H1 (cell line): ENCODE measurements at regions not wholly inside any gene's neighbourhood (a gene's known extent, or its start where the extent isn't known, plus 50 kb on each side); places are given as distances from the start of the nearest gene placed in this dataset.

Experiments
- CTCF ChIA-PET: fragments of 300-600 bp; sonication (Branson Sonifier 250); formaldehyde crosslinking; loops from one replicate; lab custom pipeline; 2021; ENCODE audit not compliant: partially characterized antibody; lab: Charles Lee
- POLR2A ChIA-PET: fragments of 300-600 bp; sonication (Branson Sonifier 250); formaldehyde crosslinking; loops from one replicate; lab custom pipeline; 2021; ENCODE audit warnings: inconsistent platforms; ENCODE audit not compliant: partially characterized antibody; lab: Charles Lee
- DNase-seq, 2 experiments: peaks; one replicate each; pipeline versions ENCODE4 v3.0.0 to v3.0.0-alpha.2; 2010 to 2022; ENCODE audit warnings: low spot score in 2 of 2, low read depth in 1 of 2, mixed read lengths in 1 of 2
- FAIRE-seq: peaks from 2 replicates; lab custom pipeline; 2011; peaks lifted over from hg19 to GRCh38; lab: Jason Lieb, UNC
- H2AFZ ChIP-seq: 2 replicates; pipeline ENCODE4 v1.8.1; 2012; ENCODE audit warnings: low read length, inconsistent platforms
- H2AK5ac ChIP-seq: 2 replicates; pipeline ENCODE4 v1.6.1; 2013; ENCODE audit warnings: low read depth, low read length
- H2BK120ac ChIP-seq: replicated peaks from 2 replicates; pipeline ENCODE3; 2013; ENCODE audit warnings: low read depth, low read length, inconsistent platforms
- H2BK12ac ChIP-seq: 2 replicates; pipeline ENCODE4 v1.6.1; 2013; ENCODE audit warnings: low read depth, low read length
- H2BK15ac ChIP-seq: 2 replicates; pipeline ENCODE4 v1.6.1; 2013; ENCODE audit warnings: low read length
- H2BK20ac ChIP-seq: 2 replicates; pipeline ENCODE4 v1.6.1; 2013; ENCODE audit warnings: low read length
- H2BK5ac ChIP-seq: 2 replicates; pipeline ENCODE4 v1.6.1; 2013; ENCODE audit warnings: low read depth, low read length
- H3K14ac ChIP-seq: 2 replicates; pipeline ENCODE4 v1.6.1; 2013; ENCODE audit warnings: inconsistent platforms; ENCODE audit not compliant: insufficient read length
- H3K18ac ChIP-seq: 2 replicates; pipeline ENCODE4 v1.6.1; 2013; ENCODE audit warnings: low read length; ENCODE audit errors: extremely low read depth
- H3K23ac ChIP-seq: 2 replicates; pipeline ENCODE4 v1.6.1; 2013; ENCODE audit warnings: inconsistent platforms; ENCODE audit not compliant: insufficient read length
- H3K23me2 ChIP-seq: 2 replicates; pipeline ENCODE4 v1.6.1; 2013; ENCODE audit warnings: low read depth, low read length
- H3K27ac ChIP-seq: 2 replicates; pipeline ENCODE4 v1.6.1; 2011; ENCODE audit warnings: low read depth, low read length, inconsistent platforms
- H3K27me3 ChIP-seq, 4 experiments: replicated peaks in 1 of 4; 1 replicate in 1 of 4; 2 replicates in 3 of 4; pipeline versions ENCODE4 v1.6.1 to v1.8.1; 2011 to 2013; ENCODE audit warnings: low read length in 3 of 4, mild to moderate bottlenecking in 3 of 4, inconsistent platforms in 2 of 4, mixed read lengths in 2 of 4, moderate library complexity in 1 of 4; ENCODE audit not compliant: control insufficient read depth in 3 of 4, insufficient read depth in 3 of 4; ENCODE audit errors: extremely low read depth in 1 of 4
- H3K36me3 ChIP-seq, 4 experiments: 2 replicates each; pipeline versions ENCODE4 v1.6.1 to v1.8.1; 2011 to 2013; ENCODE audit warnings: mild to moderate bottlenecking in 4 of 4, low read length in 3 of 4, moderate library complexity in 2 of 4, control low read depth in 1 of 4, inconsistent platforms in 1 of 4; ENCODE audit not compliant: insufficient read depth in 4 of 4, control insufficient read depth in 2 of 4
- H3K4ac ChIP-seq: replicated peaks from 2 replicates; pipeline ENCODE3; 2013; ENCODE audit warnings: low read length, low read depth, mixed read lengths, inconsistent platforms; ENCODE audit not compliant: insufficient read length
- H3K4me1 ChIP-seq, 4 experiments: replicated peaks in 1 of 4; 1 replicate in 1 of 4; 2 replicates in 3 of 4; pipeline versions ENCODE4 v1.6.1 to v1.8.1; 2011 to 2013; ENCODE audit warnings: low read length in 3 of 4, inconsistent platforms in 2 of 4, mixed read lengths in 1 of 4; ENCODE audit not compliant: insufficient read depth in 4 of 4, control insufficient read depth in 3 of 4
- H3K4me2 ChIP-seq, 2 experiments: 2 replicates each; pipeline versions ENCODE4 v1.6.1 to v1.8.1; 2011 to 2013; ENCODE audit warnings: low read depth in 2 of 2, low read length in 2 of 2, control low read depth in 1 of 2, inconsistent platforms in 1 of 2, mild to moderate bottlenecking in 1 of 2; ENCODE audit not compliant: insufficient read depth in 1 of 2
- H3K4me3 ChIP-seq, 4 experiments: fragments of 200-600, 300-600 bp in 1 of 4; sonication (generic), shearing (Covaris generic), sonication (Bioruptor Twin) in 1 of 4; 2 replicates each; pipeline versions ENCODE4 v1.5.1 to v1.8.1; 2011 to 2016; ENCODE audit warnings: low read length in 4 of 4, low read depth in 3 of 4, control low read depth in 2 of 4, inconsistent platforms in 2 of 4, mild to moderate bottlenecking in 2 of 4, mixed read lengths in 1 of 4, moderate library complexity in 1 of 4; ENCODE audit not compliant: insufficient read depth in 2 of 4; ENCODE audit errors: extremely low read depth in 1 of 4
- H3K56ac ChIP-seq: replicated peaks from 2 replicates; pipeline ENCODE3; 2013; ENCODE audit warnings: low read depth, mild to moderate bottlenecking, mixed read lengths, low read length, inconsistent platforms; ENCODE audit not compliant: insufficient read length
- H3K79me1 ChIP-seq: 2 replicates; pipeline ENCODE4 v1.6.1; 2013; ENCODE audit warnings: low read depth, low read length, control low read depth
- H3K79me2 ChIP-seq, 2 experiments: 2 replicates each; pipeline versions ENCODE4 v1.6.1 to v1.8.1; 2012 to 2013; ENCODE audit warnings: low read length in 2 of 2, mild to moderate bottlenecking in 2 of 2, inconsistent platforms in 1 of 2; ENCODE audit not compliant: insufficient read depth in 2 of 2, control insufficient read depth in 1 of 2
- H3K9ac ChIP-seq, 4 experiments: replicated peaks in 1 of 4; 1 replicate in 1 of 4; 2 replicates in 3 of 4; pipeline versions ENCODE4 v1.6.1 to v1.8.1; 2011 to 2013; ENCODE audit warnings: low read depth in 3 of 4, low read length in 3 of 4, control low read depth in 2 of 4, mild to moderate bottlenecking in 2 of 4, moderate library complexity in 2 of 4, inconsistent platforms in 1 of 4; ENCODE audit errors: extremely low read depth in 1 of 4
- H3K9me3 ChIP-seq, 2 experiments: 2 replicates each; pipeline versions ENCODE4 v1.6.1 to v1.8.1; 2012 to 2013; ENCODE audit warnings: mild to moderate bottlenecking in 2 of 2, moderate library complexity in 2 of 2, control low read depth in 1 of 2, inconsistent platforms in 1 of 2, low read depth in 1 of 2, low read length in 1 of 2, mixed read lengths in 1 of 2; ENCODE audit not compliant: insufficient read depth in 2 of 2
- H4K20me1 ChIP-seq, 2 experiments: replicated peaks in 1 of 2; 2 replicates each; pipeline versions ENCODE3 to v1.8.1; 2011 to 2013; ENCODE audit warnings: inconsistent platforms in 2 of 2, low read length in 2 of 2, mild to moderate bottlenecking in 1 of 2; ENCODE audit not compliant: insufficient read depth in 2 of 2, control insufficient read depth in 1 of 2
- H4K5ac ChIP-seq: 2 replicates; pipeline ENCODE4 v1.6.1; 2013; ENCODE audit warnings: low read length, low read depth, mixed read lengths, inconsistent platforms; ENCODE audit not compliant: insufficient read length
- H4K8ac ChIP-seq: 2 replicates; pipeline ENCODE4 v1.8.0; 2013; ENCODE audit warnings: mild to moderate bottlenecking, moderate library complexity, low read length, inconsistent platforms; ENCODE audit not compliant: insufficient read depth; ENCODE audit errors: extremely low read depth
- H4K91ac ChIP-seq: replicated peaks from 2 replicates; pipeline ENCODE3; 2013; ENCODE audit warnings: low read length, mixed read lengths, inconsistent platforms; ENCODE audit not compliant: insufficient read length
- ASH2L ChIP-seq: fragments of 200-600, 300-600 bp; sonication (generic); IDR thresholded peaks from one replicate; pipeline ENCODE4 v1.7.1; 2017; ENCODE audit warnings: low read length
- BCL11A ChIP-seq, 2 experiments: IDR thresholded peaks; one replicate each; pipeline ENCODE4 v1.6.1; 2011; ENCODE audit warnings: low read depth in 2 of 2, low read length in 2 of 2, mild to moderate bottlenecking in 2 of 2
- CBX8 ChIP-seq: fragments of 300-800, 300-1000 bp; sonication (generic); IDR thresholded peaks from 2 replicates; pipeline ENCODE4 v1.7.1; 2016; ENCODE audit warnings: low read depth, low read length, borderline replicate concordance
- HDAC2 ChIP-seq, 2 experiments: fragments of 300-600 bp in 1 of 2; sonication (generic) in 1 of 2; IDR thresholded peaks; 2 replicates each; pipeline ENCODE4 v1.6.1; 2011 to 2012; ENCODE audit warnings: low read depth in 2 of 2, low read length in 2 of 2, mild to moderate bottlenecking in 2 of 2, moderate library complexity in 2 of 2, borderline replicate concordance in 1 of 2, inconsistent platforms in 1 of 2
- MAFK ChIP-seq: IDR thresholded peaks from 2 replicates; pipeline ENCODE4 v1.6.1; 2012; ENCODE audit warnings: low read depth, mild to moderate bottlenecking, improper control_type of control experiment, low read length
- MAX ChIP-seq: IDR thresholded peaks from 2 replicates; pipeline ENCODE4 v1.6.1; 2012; ENCODE audit warnings: inconsistent platforms
- YY1 ChIP-seq: IDR thresholded peaks from 2 replicates; pipeline ENCODE4 v1.6.1; 2011; ENCODE audit warnings: low read depth, mild to moderate bottlenecking, low read length
- WGBS, 2 experiments: shearing (Covaris generic) in 1 of 2; methylation state at CpG; one replicate each; pipeline versions ENCODE4 v1.1.6 to v1.1.7; 2013 to 2015; ENCODE audit warnings: low lambda C conversion rate in 2 of 2, mixed read lengths in 2 of 2, inconsistent platforms in 1 of 2, low coverage in 1 of 2, missing lambda C conversion rate in 1 of 2; ENCODE audit not compliant: insufficient replicate concordance in 2 of 2, insufficient coverage in 1 of 2, insufficient read length in 1 of 2; ENCODE audit errors: extremely low coverage in 1 of 2, missing lambda C conversion rate in 1 of 2; 5-methylcytosine and 5-hydroxymethylcytosine counted together
- TF ChIP-seq, protein P1 (sequence below): IDR thresholded peaks from 2 replicates; pipeline ENCODE4 v1.6.1; 2011; ENCODE audit warnings: low read length, improper control_type of control experiment

GRCh38 chr17:63364387-63364786 is 81.7 kb downstream of the CYB561 start:
- no peak overlapping the region for H2BK20ac ChIP-seq
- no peaks in the 10 kb centered on the region for H3K36me3 ChIP-seq
- H4K20me1 ChIP-seq = no peaks in the 10 kb centered on the region
- DNase-seq (no peak), FAIRE-seq (no peak)
- no peaks in the 10 kb centered on the region for H3K27me3 ChIP-seq
- no peak overlapping the region for H3K14ac ChIP-seq
- H3K23ac ChIP-seq = no peak overlapping the region
- no peak overlapping the region for H3K27ac ChIP-seq
- CTCF ChIA-PET = interaction anchor here (1.2 kb wide), 1 partner anchor 61 kb away, joined by 3 read pairs; no protein-coding TSS in a partner anchor
- H3K23me2 ChIP-seq = no peaks in the 10 kb centered on the region
- no peak overlapping the region for H2AFZ ChIP-seq
- H2BK15ac ChIP-seq = no peak overlapping the region
- no peak overlapping the region for H3K56ac ChIP-seq
- no peak overlapping the region for H3K9ac ChIP-seq
- H3K18ac ChIP-seq = no peak overlapping the region
- H2BK12ac ChIP-seq = no peak overlapping the region
- no peaks in the 10 kb centered on the region for H3K9me3 ChIP-seq
- H3K4me1 ChIP-seq = no peaks in the 10 kb centered on the region
- H4K8ac ChIP-seq = no peak overlapping the region
- H3K4me3 ChIP-seq = no peak overlapping the region
- H3K4me2 ChIP-seq = no peak overlapping the region
- POLR2A ChIA-PET = interaction anchor here (0.7 kb wide), 1 partner anchor 33 kb away, joined by 3 read pairs; no protein-coding TSS in a partner anchor
- TF ChIP-seq BCL11A (IDR thresholded peaks at IDR 0.05; ENCODE audit: low read depth in 2 of 2, low read length in 2 of 2) (no peak), MAFK (no peak), ASH2L (no peak), HDAC2 (IDR thresholded peaks at IDR 0.05; ENCODE audit: borderline replicate concordance in 1 of 2, low read depth in 2 of 2, low read length in 2 of 2) (no peak), MAX (no peak), CBX8 (no peak), YY1 (no peak)
- TF ChIP-seq, protein P1, sequence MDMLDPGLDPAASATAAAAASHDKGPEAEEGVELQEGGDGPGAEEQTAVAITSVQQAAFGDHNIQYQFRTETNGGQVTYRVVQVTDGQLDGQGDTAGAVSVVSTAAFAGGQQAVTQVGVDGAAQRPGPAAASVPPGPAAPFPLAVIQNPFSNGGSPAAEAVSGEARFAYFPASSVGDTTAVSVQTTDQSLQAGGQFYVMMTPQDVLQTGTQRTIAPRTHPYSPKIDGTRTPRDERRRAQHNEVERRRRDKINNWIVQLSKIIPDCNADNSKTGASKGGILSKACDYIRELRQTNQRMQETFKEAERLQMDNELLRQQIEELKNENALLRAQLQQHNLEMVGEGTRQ = no peak
- 96% methylated on average over 2 of the region's 2 CpGs; no CpG with 5 or more reads in 1 of the 2 experiments for WGBS, 2 experiments
- no peaks in the 10 kb centered on the region for H3K79me1 ChIP-seq
- no peaks in the 10 kb centered on the region for H3K79me2 ChIP-seq
- H2BK120ac ChIP-seq = no peak overlapping the region
- H2AK5ac ChIP-seq = no peak overlapping the region
- no peak overlapping the region for H4K5ac ChIP-seq
- no peak overlapping the region for H2BK5ac ChIP-seq
- H4K91ac ChIP-seq = no peak overlapping the region
- H3K4ac ChIP-seq = no peak overlapping the region
